Hepatocyte (in vitro differentiated cells): ENCODE measurements at regions not wholly inside any gene's neighbourhood (a gene's known extent, or its start where the extent isn't known, plus 50 kb on each side); places are given as distances from the start of the nearest gene placed in this dataset.

Experiments used
- CTCF ChIP-seq: fragments of 200-600 bp; sonication (generic); IDR thresholded peaks from 2 replicates; pipeline ENCODE4 v1.5.1; 2016; ENCODE audit warnings: antibody characterized with exemption, mild to moderate bottlenecking; ENCODE audit not compliant: poor library complexity
- EZH2 ChIP-seq: fragments of 200-600 bp; sonication (generic); IDR thresholded peaks from 2 replicates; pipeline ENCODE4 v1.6.1; 2016; ENCODE audit warnings: antibody characterized with exemption, mild to moderate bottlenecking, borderline replicate concordance

- TF ChIP-seq CTCF (no peak), EZH2 (no peak)
These were observed 125.0 kb upstream of the CD93 start for GRCh38 chr20:23211164-23211563.
